ENCODE measurements at regions not wholly inside any gene's neighbourhood (a gene's known extent, or its start where the extent isn't known, plus 50 kb on each side); places are given as distances from the start of the nearest gene placed in this dataset.
"Not testable (repeated sequence)": the region's sequence is repeated elsewhere in the genome, so short reads cannot be mapped to it uniquely, and the experiment has no call there.

GRCh38 chr5:39558541-39558940, 133.8 kb upstream of the DAB2 start:
- intact Hi-C loops (cut with DNase I): loop anchor here (10.0 kb wide), 1 partner anchor 184 kb away; no protein-coding TSS in a partner anchor
- ATAC-seq (no peak), DNase-seq (ENCODE audit: low spot score) (no peak)

- ATAC-seq: peak; percentile 36
- intact Hi-C loops (cut with DNase I): loop anchor here (10.0 kb wide), 1 partner anchor 181 kb away; no protein-coding TSS in a partner anchor
- DNase-seq (ENCODE audit: low spot score): no peak
Measured at GRCh38 chr5:39555788-39556187, 131.0 kb upstream of the DAB2 start.

DNA sequence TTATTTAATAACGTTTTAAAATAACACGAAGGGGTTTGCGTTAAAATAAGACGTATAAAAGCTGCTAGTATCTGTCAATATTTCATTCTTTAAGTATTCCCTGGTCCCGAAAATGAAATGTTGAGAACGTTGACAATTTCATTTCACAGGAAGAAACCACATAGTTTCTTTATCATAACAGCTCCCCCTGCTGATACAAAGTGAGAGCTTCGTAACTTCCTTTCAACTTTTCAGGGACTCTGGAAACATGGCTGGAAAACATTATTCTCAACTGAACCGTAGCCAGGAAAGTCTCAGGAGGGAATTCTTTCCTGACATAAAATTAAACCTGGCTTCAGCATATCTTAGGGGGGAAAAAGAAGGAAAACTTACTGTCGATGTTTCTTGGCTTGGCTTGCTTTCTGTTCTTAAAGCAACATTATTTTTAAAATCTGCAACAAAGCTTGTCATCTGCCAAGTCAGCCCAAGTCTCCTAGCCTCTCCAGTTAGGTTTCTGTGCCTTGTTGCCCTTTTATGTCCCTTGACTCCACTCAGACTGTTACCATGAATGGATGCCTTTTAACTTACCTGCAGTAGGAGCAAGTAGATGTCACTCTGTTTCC, 122.9 kb upstream of the DAB2 start:
- ATAC-seq (peak; percentile 86), DNase-seq (ENCODE audit: low spot score) (no peak)
- intact Hi-C loops (cut with DNase I): loop anchor here (10.0 kb wide), 1 partner anchor 333 kb away; the partner anchor contains the start of gene FYB1

DNA sequence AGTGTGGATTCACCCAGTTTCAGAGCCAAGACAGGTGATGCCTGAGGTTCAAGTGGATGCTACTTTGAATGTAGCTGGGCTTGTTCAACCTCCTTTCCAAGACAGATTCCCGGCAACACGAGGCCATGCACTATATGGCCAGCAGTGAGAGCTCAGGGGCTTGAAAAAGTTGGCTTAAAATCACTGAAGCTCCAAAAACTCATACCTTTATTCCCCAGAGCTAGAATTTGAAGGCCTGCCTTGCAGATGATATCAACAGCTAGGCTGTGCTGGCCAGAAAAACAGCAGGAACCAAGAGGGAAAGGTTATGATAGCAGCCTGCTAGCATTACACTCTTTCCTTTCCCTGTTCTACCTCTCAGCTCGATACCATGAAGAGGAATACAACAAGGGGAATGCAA, 120.2 kb upstream of the DAB2 start:
- intact Hi-C loops (cut with DNase I): loop anchor here (10.0 kb wide), 1 partner anchor 330 kb away; the partner anchor contains the start of gene FYB1
- ATAC-seq (no peak), DNase-seq (ENCODE audit: low spot score) (no peak)

- no peak for DNase-seq (ENCODE audit: low spot score)
- ATAC-seq: no peak
- intact Hi-C loops (cut with DNase I): loop anchor here (10.0 kb wide), 1 partner anchor 329 kb away; the partner anchor contains the start of gene FYB1
Measured at GRCh38 chr5:39543335-39543734, 118.6 kb upstream of the DAB2 start.

DNA sequence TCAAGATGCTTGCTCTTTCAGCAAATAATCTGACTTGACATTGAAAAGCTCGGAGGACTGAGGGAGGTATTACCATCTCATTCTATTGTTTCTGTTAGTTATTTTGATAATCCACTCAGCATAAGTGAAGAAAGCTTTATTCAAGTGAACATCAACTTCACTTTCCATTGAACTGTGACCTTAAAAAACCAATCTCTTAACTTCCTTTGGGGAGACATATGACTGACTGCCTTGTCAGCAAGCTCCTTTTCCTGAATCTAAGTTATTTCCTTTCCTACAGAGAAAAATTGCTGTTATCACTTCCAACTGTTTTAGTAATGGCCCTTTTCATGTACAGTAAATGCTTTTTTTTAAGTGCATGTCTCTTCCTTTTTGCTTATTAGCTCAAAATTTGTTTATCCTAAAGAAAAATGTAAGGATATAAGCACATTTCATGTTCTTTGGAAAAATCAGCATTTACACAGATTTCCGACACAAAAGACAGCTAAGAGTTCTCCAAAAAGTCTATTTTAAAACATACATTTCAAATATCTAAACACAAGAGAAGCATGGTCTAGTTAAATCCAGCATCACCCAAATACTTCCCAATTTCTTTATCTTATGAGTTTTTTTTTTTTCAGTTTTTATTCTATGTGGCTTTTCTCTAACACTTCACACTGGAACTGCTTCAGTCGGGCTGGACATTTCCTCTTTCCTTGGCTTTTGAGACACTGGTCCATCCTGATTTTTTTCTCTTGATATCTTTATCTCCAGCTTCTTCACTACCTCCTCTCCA, 117.9 kb upstream of the DAB2 start:
- intact Hi-C loops (cut with DNase I): loop anchor here (10.0 kb wide), 1 partner anchor 328 kb away; the partner anchor contains the start of gene FYB1
- peak; percentile 35 for ATAC-seq
- DNase-seq (ENCODE audit: low spot score): no peak

- intact Hi-C loops (cut with DNase I): loop anchor here (10.0 kb wide), 1 partner anchor 327 kb away; the partner anchor contains the start of gene FYB1
- DNase-seq (ENCODE audit: low spot score) (no peak), ATAC-seq (no peak)
Measured at GRCh38 chr5:39541920-39542319, 117.1 kb upstream of the DAB2 start.

DNA sequence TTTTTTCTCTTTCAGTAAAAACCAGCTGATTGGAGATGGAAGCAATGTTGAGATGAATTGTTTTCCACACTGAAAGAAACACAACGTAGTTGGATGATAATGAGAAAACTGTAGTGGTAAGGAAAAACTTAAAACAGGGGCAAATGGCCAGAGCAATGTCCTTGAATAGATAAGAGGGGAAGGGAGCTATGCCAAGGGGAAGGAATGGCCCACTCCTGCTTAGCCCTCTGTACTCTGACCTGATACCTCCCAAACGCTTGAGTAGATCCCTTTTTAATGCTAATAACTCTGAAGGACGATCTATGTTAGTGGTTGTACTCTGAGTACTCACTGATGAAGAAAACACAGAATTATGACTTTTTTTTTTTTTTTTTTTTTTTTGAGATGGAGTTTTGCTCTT, 114.7 kb upstream of the DAB2 start:
- DNase-seq (ENCODE audit: low spot score) (no peak), ATAC-seq (no peak)

GRCh38 chr5:39534690-39535089, 109.9 kb upstream of the DAB2 start:
- intact Hi-C loops (cut with DNase I): no loop called here
- DNase-seq (ENCODE audit: low spot score) (no peak), ATAC-seq (no peak)

More for the DNA sequence above, 114.7 kb upstream of the DAB2 start:
- intact Hi-C loops (cut with DNase I): no loop called here

DNA sequence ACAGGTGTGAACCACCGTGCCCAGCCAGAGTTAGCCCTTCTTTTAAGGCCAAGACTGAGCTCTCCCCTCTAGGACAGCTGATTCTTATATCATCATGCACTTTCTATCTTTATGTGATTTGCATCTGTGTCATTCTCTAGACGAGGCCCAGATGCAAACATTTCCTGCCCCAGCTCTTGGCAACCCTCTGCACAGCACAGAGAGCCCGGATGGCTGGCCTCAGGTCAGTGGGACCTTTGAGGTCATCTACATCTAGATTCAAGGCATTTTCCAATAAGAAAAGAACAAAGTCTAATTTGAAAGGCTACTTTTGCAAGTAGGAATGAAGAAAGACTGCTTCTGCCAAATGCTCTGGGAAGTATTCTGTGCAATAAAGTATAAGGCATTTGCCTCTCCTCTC, 109.0 kb upstream of the DAB2 start:
- intact Hi-C loops (cut with DNase I): no loop called here
- DNase-seq (ENCODE audit: low spot score) (no peak), ATAC-seq (no peak)

- ATAC-seq (no peak), DNase-seq (ENCODE audit: low spot score) (no peak)
- intact Hi-C loops (cut with DNase I): no loop called here
Measured at GRCh38 chr5:39532511-39532910, 107.7 kb upstream of the DAB2 start.

DNA sequence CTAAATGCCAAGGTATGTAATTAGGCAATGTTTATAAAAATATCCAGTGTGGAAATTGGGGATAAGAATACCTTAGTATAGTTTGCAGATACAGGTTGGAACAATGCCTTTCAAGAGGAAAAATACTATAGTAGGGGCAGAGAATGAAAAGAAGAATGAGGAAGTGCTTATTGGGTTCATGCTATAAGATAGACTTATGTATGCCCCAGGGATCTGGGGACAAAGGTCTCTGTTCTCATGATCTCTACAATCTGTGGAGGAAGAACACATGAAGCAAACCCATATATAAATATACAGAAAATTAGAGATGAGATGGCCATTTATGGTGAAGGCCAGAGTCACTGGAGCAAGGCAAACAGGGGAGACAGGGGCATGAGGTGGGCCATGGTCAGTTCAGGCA, 106.5 kb upstream of the DAB2 start:
- no peak for ATAC-seq
- intact Hi-C loops (cut with DNase I): no loop called here
- DNase-seq (ENCODE audit: low spot score): no peak

DNA sequence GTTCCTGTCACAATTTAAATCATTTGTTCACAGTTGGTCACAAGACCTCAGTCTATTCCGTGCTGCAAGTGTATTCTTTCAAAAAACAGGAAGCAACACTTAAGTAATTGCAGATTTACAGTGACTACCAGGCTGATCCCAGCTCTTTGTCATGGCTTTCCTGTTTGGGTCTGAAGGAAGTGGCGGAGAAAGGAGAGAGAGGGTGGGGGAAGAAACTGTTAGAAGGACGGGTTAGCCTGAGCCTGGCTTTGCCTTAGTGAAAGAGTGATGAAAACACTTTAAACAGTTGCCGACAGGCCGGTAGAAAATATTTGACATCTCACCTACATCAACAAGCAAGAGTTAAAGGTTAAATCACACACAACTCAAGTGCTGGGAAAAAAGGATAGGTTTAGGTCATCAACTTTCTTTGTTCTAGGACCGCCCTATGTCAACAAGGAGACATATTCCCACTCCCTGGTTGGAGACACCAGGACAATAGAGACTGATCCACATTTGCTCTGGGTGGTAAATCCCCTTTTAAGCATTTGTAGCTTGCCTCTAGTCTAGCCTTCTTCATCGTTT, 102.2 kb upstream of the DAB2 start:
- ATAC-seq: peak; percentile 86
- intact Hi-C loops (cut with DNase I): no loop called here
- DNase-seq (ENCODE audit: low spot score): no peak

DNA sequence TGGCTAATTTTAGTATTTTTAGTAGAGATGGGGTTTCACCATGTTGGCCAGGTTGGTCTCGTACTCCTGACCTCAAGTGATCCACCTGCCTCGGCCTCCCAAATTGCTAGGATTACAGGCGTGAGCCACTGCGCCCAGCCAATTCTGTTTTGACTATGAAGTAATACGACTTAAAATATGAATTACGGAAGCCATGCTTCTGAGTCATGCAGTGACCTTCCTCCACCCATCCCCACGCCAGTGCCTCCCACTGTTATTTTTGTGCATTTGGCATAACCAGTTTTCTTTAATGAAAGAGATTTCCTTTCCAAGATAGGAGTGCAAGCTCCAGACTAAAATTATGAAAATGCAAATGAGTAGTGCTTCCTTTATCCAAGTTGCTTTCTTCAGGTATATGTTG, 101.0 kb upstream of the DAB2 start:
- peak; percentile 62 for ATAC-seq
- intact Hi-C loops (cut with DNase I); DNase-seq (ENCODE audit: low spot score): not testable (repeated sequence)

DNA sequence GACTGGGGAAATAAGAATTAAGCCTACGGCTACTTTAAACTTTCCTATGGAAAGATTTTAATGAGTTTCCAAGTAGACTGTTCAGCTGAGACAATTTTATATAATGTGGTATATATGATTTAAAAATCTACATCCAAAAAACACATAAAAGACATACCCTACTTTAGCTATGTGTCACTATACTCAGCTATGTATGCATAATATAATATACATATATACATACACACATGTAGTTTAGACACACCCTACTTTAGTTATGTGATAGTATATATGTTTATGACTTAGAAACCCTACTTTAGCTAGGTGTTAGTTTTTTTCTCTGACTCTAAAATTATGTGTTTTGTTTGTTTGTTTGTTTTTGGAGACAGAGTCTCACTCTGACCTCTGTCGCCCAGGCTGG, 100.5 kb upstream of the DAB2 start:
- intact Hi-C loops (cut with DNase I): no loop called here
- no peak for ATAC-seq
- no peak for DNase-seq (ENCODE audit: low spot score)

DNA sequence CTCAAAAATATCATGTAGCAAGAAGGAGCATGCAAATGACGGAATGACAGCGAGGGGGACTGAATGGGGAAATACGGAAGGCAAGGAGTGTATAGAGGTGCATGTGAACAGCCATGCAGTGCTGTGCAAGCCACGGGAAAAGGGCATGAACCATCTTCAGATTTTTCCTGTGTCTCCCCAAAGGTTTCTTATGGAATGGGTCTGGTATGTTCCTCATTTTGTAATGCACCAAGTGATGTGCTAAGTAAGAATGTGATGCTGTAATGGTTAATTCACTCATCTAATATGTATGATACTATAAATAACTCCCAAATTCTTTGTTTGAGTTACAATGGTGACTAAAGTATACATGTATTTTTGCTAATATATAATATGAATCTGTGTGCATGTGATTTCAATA, 99.0 kb upstream of the DAB2 start:
- DNase-seq (ENCODE audit: low spot score) (no peak), ATAC-seq (no peak)
- intact Hi-C loops (cut with DNase I): no loop called here

DNA sequence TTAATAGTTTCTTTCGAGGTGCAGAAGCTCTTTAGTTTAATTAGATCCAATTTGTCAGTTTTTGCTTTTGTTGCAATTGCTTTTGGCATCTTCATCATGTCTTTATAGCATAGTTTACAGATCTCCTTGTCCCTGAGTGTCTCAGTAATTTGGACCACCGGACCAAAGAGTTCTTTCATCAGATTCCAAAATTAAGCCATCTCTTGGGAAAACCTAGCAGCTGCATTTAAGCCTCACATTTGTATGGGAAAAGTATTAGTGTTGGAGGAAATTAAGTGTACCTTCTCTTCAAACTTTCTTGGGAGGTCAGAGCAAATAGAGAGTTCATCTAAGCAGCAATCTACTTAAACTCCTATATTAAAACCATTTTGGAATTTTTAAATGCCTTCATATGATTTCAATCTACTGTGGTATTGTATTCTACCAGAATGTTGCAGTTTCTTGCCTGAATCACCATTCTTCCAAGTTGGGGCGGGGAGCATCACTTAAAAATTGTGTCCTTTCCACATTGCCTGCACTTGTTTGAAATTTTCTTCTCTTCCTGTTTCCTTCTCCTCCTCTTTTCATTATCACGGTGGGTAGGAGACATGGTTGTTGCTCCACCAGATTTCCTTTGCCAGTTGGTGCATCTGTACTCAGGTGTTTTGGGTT, 97.3 kb upstream of the DAB2 start:
- no peak for ATAC-seq
- intact Hi-C loops (cut with DNase I): no loop called here

GRCh38 chr5:39521098-39521860, 96.5 kb upstream of the DAB2 start:
- intact Hi-C loops (cut with DNase I): no loop called here
- DNase-seq (ENCODE audit: low spot score) (no peak), ATAC-seq (no peak)

More for the DNA sequence above, 97.3 kb upstream of the DAB2 start:
- DNase-seq (ENCODE audit: low spot score): no peak

GRCh38 chr5:39520232-39520572, 95.4 kb upstream of the DAB2 start:
- ATAC-seq: peak; percentile 82
- intact Hi-C loops (cut with DNase I): no loop called here
- DNase-seq (ENCODE audit: low spot score): no peak
